Endothelial cell of umbilical vein (primary cell): ENCODE measurements at regions not wholly inside any gene's neighbourhood (a gene's known extent, or its start where the extent isn't known, plus 50 kb on each side); places are given as distances from the start of the nearest gene placed in this dataset.

Source experiments
- BruUV-seq: library from RNA; stranded (reverse); fragments of 400-500 nt; replicated peaks from 2 replicates; lab custom pipeline; 2021; lab: Mats Ljungman, UMichigan
- CTCF ChIA-PET: fragments of 300-600, 350-600 bp; sonication (Branson Sonifier 250); formaldehyde crosslinking; loops from one replicate; lab custom pipeline; 2021; ENCODE audit warnings: antibody characterized with exemption, inconsistent platforms; lab: Charles Lee
- POLR2A ChIA-PET: fragments of 300-600, 350-600 bp; sonication (Branson Sonifier 250); formaldehyde crosslinking; loops from one replicate; lab custom pipeline; 2021; ENCODE audit warnings: antibody characterized with exemption, inconsistent platforms; lab: Charles Lee
- DNase-seq: peaks from one replicate; pipeline ENCODE4 v3.0.0-alpha.2; 2011; ENCODE audit warnings: low read depth, low spot score
- FAIRE-seq: peaks from 2 replicates; lab custom pipeline; 2011; peaks lifted over from hg19 to GRCh38; lab: Jason Lieb, UNC
- H2AFZ ChIP-seq: 2 replicates; pipeline ENCODE4 v1.6.0; 2012; ENCODE audit warnings: low read depth, low read length, control low read depth, inconsistent platforms
- H3K27ac ChIP-seq: 2 replicates; pipeline ENCODE4 v1.5.1; 2011; ENCODE audit warnings: low read depth, mild to moderate bottlenecking, control low read depth, low read length, moderate library complexity; ENCODE audit not compliant: insufficient read depth
- H3K27me3 ChIP-seq, 2 experiments: 2 replicates each; pipeline versions ENCODE4 v1.6.0 to v1.6.1; 2011; ENCODE audit warnings: low read length in 2 of 2, mixed read lengths in 1 of 2; ENCODE audit not compliant: control insufficient read depth in 2 of 2, insufficient read depth in 2 of 2
- H3K36me3 ChIP-seq, 2 experiments: 2 replicates in 1 of 2; 3 replicates in 1 of 2; pipeline ENCODE4 v1.5.1; 2011; ENCODE audit warnings: low read length in 2 of 2, mild to moderate bottlenecking in 1 of 2, moderate library complexity in 1 of 2; ENCODE audit not compliant: control insufficient read depth in 2 of 2, insufficient read depth in 2 of 2; ENCODE audit errors: extremely low read depth in 1 of 2
- H3K4me1 ChIP-seq: 3 replicates; pipeline ENCODE4 v1.5.1; 2011; ENCODE audit warnings: mild to moderate bottlenecking, low read length; ENCODE audit not compliant: control insufficient read depth, insufficient read depth; ENCODE audit errors: extremely low read depth
- H3K4me2 ChIP-seq: 2 replicates; pipeline ENCODE4 v1.6.1; 2011; ENCODE audit warnings: low read length, control low read depth, mixed read lengths; ENCODE audit not compliant: insufficient read depth
- H3K4me3 ChIP-seq, 3 experiments: fragments of 200-600 bp in 1 of 3; sonication (generic), shearing (Covaris generic) in 1 of 3; replicated peaks in 1 of 3; 2 replicates each; pipeline ENCODE4 v1.5.1; 2011 to 2016; ENCODE audit warnings: control low read depth in 3 of 3, low read length in 3 of 3, mild to moderate bottlenecking in 2 of 3, inconsistent platforms in 1 of 3, low read depth in 1 of 3, moderate library complexity in 1 of 3; ENCODE audit not compliant: insufficient read depth in 1 of 3
- H3K79me2 ChIP-seq: 2 replicates; pipeline ENCODE4 v1.6.0; 2012; ENCODE audit warnings: low read length, inconsistent platforms; ENCODE audit not compliant: control insufficient read depth, insufficient read depth
- H3K9ac ChIP-seq: replicated peaks from 2 replicates; pipeline ENCODE3; 2011; ENCODE audit warnings: low read length, control low read depth; ENCODE audit not compliant: insufficient read depth; ENCODE audit errors: extremely low read depth
- H3K9me1 ChIP-seq: replicated peaks from 3 replicates; pipeline ENCODE4 v1.6.0; 2011; ENCODE audit warnings: mild to moderate bottlenecking, low read length; ENCODE audit not compliant: control insufficient read depth, insufficient read depth; ENCODE audit errors: extremely low read depth
- H3K9me3 ChIP-seq: replicated peaks from 2 replicates; pipeline ENCODE4 v1.5.1; 2012; ENCODE audit warnings: low read length, inconsistent platforms; ENCODE audit not compliant: control insufficient read depth, insufficient read depth
- H4K20me1 ChIP-seq: replicated peaks from 2 replicates; pipeline ENCODE3; 2011; ENCODE audit warnings: mild to moderate bottlenecking, low read length; ENCODE audit not compliant: control insufficient read depth, insufficient read depth; ENCODE audit errors: extremely low read depth
- CTCF ChIP-seq, 2 donors: IDR thresholded peaks; 1 replicate in 1 of 2; 2 replicates in 1 of 2; pipeline ENCODE4 v1.5.1; 2011; ENCODE audit warnings: low read length in 2 of 2, mild to moderate bottlenecking in 2 of 2, moderate library complexity in 2 of 2, control low read depth in 1 of 2, inconsistent platforms in 1 of 2, low read depth in 1 of 2; ENCODE audit not compliant: insufficient read depth in 1 of 2; ENCODE audit errors: extremely low read depth in 1 of 2
- EZH2 ChIP-seq: IDR thresholded peaks from 2 replicates; pipeline ENCODE4 v1.6.1; 2012; ENCODE audit warnings: borderline replicate concordance, low read depth, mild to moderate bottlenecking, moderate library complexity, low read length, inconsistent platforms; ENCODE audit not compliant: severe bottlenecking
- FOS ChIP-seq: IDR thresholded peaks from 2 replicates; pipeline ENCODE4 v1.6.1; 2011; ENCODE audit warnings: mild to moderate bottlenecking, low read length, moderate library complexity, borderline replicate concordance; ENCODE audit not compliant: insufficient read depth
- GATA2 ChIP-seq: IDR thresholded peaks from 2 replicates; pipeline ENCODE4 v1.7.0; 2011; ENCODE audit warnings: low read depth, mild to moderate bottlenecking, moderate library complexity, mixed read lengths, low read length; ENCODE audit not compliant: insufficient read length, insufficient read depth
- JUN ChIP-seq: IDR thresholded peaks from 2 replicates; pipeline ENCODE4 v1.6.1; 2011; ENCODE audit warnings: borderline replicate concordance, low read depth; ENCODE audit not compliant: insufficient read length, insufficient read depth
- MAX ChIP-seq: IDR thresholded peaks from 2 replicates; pipeline ENCODE4 v1.6.1; 2011; ENCODE audit not compliant: insufficient read depth, insufficient read length
- MYC ChIP-seq: IDR thresholded peaks from one replicate; pipeline ENCODE4 v1.6.1; 2011; ENCODE audit warnings: mild to moderate bottlenecking, low read depth, low read length
- POLR2A ChIP-seq: IDR thresholded peaks from 2 replicates; pipeline ENCODE4 v1.6.1; 2012; ENCODE audit warnings: low read depth, mild to moderate bottlenecking, control low read depth, low read length
- POLR2AphosphoS5 ChIP-seq: IDR thresholded peaks from 2 replicates; pipeline ENCODE4 v1.6.1; 2012; ENCODE audit warnings: low read depth, mild to moderate bottlenecking, control low read depth, low read length, moderate library complexity; ENCODE audit not compliant: insufficient read depth
- dilution Hi-C: fragments of 300-500 bp; cut with MboI; formaldehyde crosslinking; loops from one replicate; pipeline ENCODE4 v1.15.0; 2019; ENCODE audit warnings: low sequenced_read_pairs; ENCODE audit not compliant: extremely low pct_ligation_motif_present
- intact Hi-C: fragments of 100-400 bp; cut with micrococcal nuclease; formaldehyde crosslinking; loops from one replicate; pipeline ENCODE4 v1.10.0; 2022

- H3K9me3 ChIP-seq = no peaks in the 10 kb centered on the region
- no peak overlapping the region for H3K9ac ChIP-seq
- no peak overlapping the region for H3K4me2 ChIP-seq
- ChIA-PET POLR2A (no interaction called here), CTCF (interaction anchor here (1.9 kb wide), 1 partner anchor 12 kb away, joined by 4 read pairs; no protein-coding TSS in a partner anchor)
- H3K36me3 ChIP-seq = no peaks in the 10 kb centered on the region
- H4K20me1 ChIP-seq = no peaks in the 10 kb centered on the region
- no TSS peak for BruUV-seq
- no peak for TF ChIP-seq MYC
- no peak for TF ChIP-seq GATA2
- TF ChIP-seq EZH2 = no peak
- TF ChIP-seq CTCF (IDR thresholded peaks at IDR 0.05; ENCODE audit: extremely low read depth in 1 of 2, insufficient read depth in 1 of 2, low read depth in 1 of 2, low read length in 2 of 2) = no peak
- no peak for TF ChIP-seq JUN
- TF ChIP-seq MAX = no peak
- TF ChIP-seq FOS = no peak
- no peak for TF ChIP-seq POLR2AphosphoS5
- TF ChIP-seq POLR2A = no peak
- FAIRE-seq (no peak), DNase-seq (no peak)
- H3K4me3 ChIP-seq = no peak overlapping the region
- no peaks in the 10 kb centered on the region for H3K9me1 ChIP-seq
- dilution Hi-C loops (no loop called here), intact Hi-C loops (no loop called here)
- H3K79me2 ChIP-seq = no peaks in the 10 kb centered on the region
- H3K4me1 ChIP-seq = no peaks in the 10 kb centered on the region
- no peak overlapping the region for H2AFZ ChIP-seq
- H3K27me3 ChIP-seq = no peaks in the 10 kb centered on the region
- no peak overlapping the region for H3K27ac ChIP-seq
Measured at GRCh38 chr4:132737344-132737743, 411.8 kb upstream of the PCDH10 start.
